NCI-H2227 (cell line): ENCODE measurements at regions not wholly inside any gene's neighbourhood (a gene's known extent, or its start where the extent isn't known, plus 50 kb on each side); places are given as distances from the start of the nearest gene placed in this dataset.

ENCODE experiments used
- DNase-seq: peaks from one replicate; lab custom pipeline; 2025; ENCODE audit not compliant: unreplicated experiment; lab: John Stamatoyannopoulos, UW

DNA sequence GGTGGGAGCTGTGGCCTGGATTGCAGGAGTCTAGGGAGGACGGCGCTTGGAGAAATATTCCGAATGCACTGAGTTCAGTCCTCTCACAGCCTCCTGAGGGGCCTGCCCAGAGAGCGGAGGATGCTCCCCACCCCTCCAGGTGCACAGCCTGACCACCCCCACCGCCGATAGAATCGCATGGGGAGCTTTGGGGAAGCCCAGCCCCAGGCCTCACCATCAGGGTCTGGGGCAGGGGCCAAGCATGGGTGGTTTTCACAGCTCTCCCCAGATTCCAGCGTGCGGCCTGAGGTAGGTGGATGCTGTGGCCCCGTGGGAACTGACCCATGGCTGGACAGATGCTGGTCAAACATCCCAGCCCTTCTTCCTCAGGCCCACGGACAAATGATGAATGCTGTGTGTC is 79.9 kb upstream of the OLFM1 start:
- no peak for DNase-seq

DNA sequence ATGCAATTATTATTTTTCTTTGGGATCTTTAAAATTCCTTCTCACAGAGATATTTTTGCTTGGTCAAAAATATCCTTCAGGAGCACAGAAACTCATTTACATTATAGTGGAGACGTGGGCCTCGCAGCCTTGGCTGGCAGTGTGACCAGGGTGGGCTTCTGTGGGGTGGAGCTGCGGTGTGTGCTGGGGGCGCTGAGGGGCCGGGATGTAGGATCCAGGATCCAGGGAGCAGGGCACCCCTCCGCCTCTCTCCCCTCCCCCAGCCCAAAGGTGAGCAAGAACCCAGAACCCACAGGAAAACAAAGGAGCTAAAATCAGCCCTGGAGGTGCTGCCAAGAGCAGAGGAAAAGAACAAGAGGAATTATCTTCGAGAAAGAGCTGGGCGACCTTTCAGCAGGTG is 79.1 kb upstream of the OLFM1 start:
- no peak for DNase-seq

DNA sequence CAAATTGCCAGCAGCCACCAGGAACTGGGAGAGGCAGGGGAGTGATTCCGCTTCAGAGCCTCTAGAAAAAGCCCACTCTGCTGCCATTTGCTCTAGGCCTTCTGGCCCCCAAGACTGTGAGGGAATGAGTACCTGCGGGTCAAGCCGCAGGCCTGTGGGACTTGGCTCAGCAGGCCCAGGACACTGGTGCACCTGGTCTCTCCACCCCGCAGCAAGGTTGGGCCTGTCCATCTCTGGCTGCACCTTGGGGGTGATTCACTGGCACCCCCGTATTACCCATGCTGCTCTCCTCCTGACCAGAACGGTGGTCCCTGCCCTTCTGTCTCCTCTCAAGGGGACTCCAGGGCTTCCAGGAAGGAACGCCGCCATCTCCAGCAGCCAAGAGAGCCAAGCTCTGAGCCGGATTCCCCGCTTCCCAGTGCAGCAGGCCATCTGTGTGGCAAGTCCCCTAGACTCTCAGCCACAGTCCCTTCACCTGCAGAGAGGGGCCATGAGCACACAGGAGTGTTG is 78.4 kb upstream of the OLFM1 start:
- DNase-seq, result no peak

DNA sequence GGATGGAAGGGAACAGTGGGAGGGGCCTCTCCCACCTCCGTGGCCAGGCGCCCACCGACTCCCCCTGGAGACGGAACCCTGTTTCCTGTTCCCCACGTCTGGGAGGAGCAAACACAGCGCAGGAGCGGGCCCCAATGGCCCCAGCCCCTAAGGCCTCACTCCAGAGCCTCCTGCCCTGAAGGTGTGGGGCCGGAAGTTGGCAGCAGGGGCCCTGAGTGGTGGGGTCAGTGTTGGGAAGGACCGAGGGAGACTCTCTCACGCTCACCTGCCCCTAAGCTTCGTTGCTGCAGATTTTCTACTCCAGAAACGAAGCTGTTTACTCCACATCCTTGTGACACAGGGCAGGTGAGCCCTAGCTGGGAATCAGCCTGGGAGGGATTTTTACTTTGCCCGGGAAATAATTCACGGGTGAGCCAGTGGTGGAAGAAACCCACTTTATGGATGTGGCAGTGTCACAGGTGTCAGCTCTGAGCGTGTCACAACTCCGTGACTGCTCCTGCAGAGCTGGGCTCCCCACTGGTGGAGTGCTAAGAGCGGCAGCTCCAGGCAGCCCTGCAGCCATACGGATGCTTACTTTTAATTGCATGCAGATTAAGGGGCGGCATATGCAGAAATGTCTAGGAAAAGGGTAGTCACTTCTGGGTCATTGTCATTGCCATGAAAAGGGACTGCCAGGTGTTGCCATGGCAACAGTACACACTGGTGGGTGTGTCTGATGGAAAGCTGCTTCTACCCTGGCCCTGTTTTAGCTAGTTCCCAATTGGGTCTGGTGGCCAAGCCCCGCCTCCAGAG is 77.5 kb upstream of the OLFM1 start:
- no peak for DNase-seq

DNA sequence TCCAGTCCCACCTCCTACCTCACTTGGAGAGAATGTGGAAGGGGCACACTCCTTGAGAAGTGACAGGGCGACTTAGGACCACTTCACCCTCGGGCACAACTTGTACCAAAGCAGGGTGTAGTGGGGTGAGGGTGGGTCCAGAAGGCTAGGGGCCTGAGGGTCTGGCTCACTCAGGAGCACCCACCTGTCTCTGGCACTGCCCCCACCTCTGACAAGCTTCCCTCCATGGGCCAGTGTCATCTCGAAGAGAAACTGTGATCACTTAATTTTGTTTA is 76.9 kb upstream of the OLFM1 start:
- DNase-seq, result no peak

DNA sequence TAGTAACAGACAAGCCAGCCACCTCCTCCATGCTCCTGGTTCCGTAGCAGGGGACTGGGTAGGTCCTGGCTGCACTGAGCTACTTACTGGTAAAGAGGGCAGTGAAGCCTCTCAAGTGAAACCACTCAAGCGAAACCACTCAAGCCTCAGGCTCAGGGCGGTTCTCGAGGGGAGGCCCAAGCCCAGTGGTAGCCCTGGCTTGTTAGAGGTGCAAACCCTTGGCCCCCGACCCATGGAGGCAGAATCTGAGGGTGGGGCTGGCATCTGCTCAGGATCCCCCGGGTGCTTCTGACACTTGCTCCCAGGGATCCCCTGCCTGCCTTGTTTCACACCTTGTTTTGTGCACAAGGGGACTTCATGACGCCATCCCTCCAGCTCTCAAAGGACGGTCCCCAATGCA is 76.5 kb upstream of the OLFM1 start:
- no peak for DNase-seq

DNA sequence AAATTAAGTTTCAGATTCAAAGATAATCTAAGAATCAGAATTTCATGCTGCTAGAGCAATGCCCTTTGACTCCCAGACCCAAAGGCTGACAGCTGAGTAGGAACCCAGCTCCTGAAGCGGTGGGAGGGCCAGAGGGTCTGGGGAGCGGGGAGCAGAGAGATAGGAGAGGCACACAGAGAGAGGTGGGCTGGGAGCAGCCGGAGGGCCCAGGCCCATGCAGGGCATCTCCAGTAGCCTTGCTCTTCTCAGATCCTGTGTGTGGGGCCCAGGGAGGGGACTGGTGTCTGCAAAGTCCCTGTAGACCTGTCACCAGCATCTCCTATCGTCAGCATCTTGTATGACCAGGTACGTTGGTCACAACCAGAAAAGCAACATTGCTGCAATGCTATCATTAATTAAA is 75.3 kb upstream of the OLFM1 start:
- DNase-seq, result no peak

DNA sequence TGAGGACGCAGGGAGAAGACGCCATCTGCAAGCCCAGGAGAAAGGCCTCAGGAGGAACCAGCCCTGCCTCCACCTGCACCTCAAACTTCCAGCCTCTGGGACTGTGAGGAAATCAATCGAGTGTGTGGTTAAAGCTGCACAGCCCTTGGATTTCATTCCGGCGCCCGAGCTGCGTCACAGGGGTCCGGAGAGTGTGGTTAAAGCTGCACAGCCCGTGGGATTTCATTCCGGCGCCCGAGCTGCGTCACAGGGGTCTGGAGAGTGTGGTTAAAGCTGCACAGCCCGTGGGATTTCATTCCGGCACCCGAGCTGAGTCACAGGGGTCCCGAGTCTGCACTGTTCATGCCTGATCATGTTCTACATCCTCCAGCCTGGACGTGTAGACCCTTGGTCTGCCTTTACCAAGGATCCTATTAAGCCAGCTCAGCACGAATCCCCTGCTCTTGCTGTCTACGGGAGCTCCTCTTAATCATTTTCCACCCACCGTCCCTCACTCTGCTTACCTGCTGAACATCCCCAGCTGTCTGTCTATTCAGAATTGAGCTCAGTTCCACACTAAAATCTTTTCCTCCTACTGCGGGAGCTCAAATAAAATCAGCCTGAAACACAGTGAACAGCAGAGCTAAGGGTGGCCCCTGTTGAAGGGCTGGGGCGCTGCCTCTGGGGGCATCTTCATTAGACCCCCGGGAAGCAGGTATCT is 73.0 kb upstream of the OLFM1 start:
- DNase-seq, result no peak

DNA sequence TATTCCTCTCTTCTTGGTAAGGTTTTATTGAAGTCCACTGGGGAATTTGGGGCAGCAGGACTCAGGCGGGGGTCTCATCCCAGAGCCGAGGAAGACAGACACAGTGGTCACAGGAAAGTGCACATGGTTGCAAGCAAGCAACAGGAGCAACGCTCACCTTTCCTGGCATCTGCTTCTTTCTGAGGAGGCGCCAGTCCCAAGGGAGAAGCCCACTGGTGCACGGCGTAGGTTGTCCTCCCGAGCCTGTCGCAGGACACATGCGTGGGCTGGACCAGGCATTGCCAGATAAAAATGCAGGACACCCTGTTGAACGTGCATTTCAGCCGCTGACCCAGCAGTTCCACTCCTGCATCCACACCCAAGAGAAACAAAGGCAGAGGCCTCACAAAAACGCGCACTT is 72.4 kb upstream of the OLFM1 start:
- no peak for DNase-seq

DNA sequence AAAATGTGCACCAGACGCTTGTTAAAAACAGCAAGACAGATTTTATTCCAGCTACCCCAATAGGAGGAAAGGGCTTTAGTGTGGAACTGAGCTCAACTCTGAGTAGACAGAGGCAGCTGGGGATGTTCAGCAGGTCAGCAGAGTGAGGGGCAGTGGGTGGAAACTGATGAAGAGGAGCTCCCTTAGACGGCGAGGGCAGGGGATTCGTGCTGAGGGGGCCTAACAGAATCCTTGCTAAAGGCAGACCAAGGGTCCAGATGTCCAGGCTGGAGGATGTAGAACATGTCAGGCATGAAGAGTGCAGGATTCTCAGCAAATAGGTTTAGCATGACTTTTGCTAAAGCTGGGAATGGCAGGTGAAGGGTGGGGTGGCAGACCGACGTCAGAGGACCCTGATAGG is 71.9 kb upstream of the OLFM1 start:
- DNase-seq, result no peak

DNA sequence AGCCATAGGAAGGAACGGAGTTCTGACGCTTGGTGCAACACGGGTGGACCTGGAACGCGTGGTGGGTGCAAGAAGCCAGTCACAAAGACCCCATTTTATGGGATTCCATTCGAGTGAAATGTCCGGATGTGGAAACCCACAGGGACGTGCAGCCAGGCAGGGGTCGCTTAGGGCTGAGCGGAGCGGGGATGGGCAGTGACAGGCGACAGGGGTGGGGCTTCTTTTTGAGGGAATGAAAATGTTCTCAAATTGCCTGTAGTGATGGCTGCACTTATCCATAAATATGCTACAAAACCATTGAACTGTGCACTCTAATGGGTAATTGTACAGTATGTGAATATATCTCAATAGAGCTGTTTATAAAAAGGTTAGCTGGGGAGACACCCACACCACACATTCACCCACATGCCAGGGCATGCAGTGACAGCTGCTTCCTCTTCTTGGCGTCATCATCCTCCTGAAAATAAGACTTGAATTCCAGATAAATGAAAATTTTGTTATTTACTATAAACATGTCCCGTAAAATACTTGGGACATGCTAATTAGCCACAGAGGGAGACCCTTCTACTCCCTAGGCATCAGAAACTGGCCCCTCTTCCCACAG is 71.3 kb upstream of the OLFM1 start:
- no peak for DNase-seq

DNA sequence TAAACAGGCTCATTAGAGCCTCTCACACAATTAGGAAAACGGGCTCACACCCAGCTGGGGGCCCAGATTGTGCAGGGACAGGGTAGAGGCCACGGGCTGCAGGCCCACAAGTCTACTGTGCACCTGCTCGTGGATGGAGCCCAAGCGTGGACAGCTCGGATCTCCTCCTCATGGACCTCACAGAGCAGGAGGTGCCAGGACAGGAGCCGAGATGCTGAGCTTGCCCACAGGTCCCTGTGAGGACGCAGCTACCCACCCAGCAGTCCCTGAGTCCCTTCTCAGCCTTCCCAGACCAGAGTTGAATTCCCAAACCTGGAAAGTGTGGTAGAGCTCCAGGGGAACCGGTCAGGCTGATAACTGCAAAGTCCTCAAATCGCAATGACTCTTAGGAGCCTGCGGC is 70.6 kb upstream of the OLFM1 start:
- DNase-seq, result no peak

DNA sequence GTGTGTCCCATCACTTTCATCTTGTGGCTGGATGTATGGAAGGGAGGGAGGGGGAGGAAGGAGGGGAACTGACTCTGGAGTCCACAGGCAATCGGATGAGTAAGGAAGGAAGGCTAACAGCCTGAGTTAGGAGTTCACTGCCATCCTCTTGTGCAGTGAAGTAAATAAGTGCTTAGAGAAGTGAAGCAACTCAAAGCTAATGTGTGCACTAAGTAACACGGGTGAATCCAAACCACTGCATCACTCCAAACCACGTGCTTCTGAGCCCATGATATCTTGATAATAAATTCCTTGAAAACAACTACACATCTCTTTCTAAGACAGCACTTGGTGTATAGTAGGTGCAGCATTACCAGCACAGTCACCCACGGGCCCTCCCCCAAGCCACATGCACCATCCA is 69.6 kb upstream of the OLFM1 start:
- no peak for DNase-seq

DNA sequence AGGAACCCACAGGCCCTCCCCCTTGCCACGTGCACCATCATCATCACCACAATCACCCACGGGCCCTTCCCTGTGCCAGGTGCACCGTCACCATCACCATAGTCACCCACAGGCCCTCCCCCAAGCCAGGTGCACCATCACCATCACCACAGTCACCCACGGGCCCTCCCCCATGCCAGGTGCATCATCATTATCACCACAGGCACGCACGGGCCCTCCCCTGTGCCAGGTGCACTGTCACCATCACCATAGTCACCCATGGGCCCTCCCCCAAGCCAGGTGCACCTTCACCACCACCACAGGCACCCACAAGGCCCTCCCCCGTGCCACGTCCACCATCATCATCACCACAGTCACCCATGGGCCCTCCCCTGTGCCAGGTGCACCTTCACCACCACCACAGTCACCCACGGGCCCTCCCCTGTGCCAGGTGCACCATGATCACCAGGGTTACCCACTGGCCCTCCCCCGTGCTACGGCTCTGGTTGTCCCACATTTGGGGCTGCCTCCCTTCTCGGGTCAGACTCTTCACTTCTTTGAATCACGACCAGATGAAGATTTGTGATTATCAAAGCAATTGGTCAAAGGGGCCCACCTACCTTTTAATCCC is 69.1 kb upstream of the OLFM1 start:
- no peak for DNase-seq

DNA sequence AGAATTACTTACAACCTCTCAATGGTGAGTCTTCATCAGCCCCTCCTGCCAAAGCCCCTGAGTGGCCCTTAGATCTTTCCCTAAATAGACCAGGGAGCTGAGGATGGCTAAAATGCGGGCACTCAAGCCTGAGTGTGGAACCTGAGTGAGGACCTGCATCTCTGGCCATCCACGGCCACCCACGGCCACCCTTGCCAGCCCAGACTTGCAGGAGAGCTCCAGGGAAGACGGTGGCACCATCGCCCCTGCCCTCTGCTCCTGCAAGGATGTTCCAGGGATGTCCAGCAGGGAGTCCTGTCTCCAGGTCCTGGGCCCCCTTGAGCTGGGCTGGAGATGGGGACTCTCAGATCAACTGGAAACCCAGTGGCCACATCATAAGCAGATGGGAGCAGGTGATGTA is 68.2 kb upstream of the OLFM1 start:
- no peak for DNase-seq

DNA sequence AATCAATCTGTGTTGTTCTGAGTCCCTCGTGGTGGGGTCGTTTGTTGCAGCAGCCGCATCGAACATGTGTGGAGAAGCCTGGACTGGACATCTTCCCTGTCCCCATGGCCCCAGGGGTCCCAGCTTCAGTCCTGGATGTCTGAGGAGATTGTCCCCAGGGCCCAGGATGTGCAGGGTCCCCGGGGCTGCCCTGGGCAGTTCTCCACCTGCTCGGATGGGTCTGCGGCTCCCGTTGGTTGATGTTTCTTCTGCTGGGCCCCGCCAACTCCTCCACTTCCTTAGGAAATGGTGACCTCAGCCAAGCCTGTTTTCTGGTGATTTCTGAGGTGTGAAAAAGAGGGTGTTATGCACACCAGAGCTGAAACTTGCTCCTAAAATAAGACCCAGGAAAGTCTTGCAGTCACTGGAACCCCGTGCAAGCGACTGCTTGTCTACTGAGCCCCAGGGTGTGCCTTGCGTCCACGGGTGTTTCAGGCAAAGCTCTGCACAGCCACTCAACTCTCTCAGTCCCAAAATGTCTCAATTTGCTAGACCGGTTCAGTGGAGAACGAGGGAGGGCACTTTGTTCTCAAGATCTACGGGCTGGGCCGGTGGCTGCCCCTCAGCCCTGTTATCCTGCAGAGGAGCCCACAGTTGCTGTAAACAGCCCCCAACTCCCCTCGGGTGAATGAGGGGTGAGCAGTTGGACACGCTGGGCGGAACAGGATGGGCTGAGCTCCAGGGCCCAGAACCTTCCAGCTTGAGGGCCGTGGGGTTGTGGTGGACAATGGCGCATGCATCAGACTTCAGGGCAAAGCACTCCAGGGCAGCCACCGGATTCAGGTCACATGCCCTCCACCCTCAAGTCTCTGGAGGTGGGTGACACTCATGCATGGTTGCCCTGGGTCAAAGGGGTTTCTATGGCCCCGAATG is 66.7 kb upstream of the OLFM1 start:
- no peak for DNase-seq

DNA sequence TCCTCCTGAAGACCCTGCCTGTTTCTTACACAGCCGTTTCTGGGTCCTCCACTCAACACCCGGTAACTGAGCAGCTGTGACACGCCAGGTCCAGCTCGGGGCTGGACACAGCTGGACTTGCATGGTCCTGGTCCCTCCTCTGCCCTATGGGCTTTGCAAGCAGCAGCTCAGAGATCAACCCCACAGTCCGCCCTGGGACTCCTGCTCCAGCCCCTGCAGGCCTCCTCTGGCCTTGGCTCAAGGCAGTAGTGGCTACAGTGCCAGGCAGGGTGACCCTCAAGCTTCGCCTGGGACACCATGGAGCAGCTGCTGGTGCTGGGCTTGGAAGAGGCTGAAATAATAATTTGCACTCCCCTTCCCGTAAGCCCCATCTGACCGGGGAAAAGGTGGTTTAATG is 66.1 kb upstream of the OLFM1 start:
- DNase-seq, result no peak

DNA sequence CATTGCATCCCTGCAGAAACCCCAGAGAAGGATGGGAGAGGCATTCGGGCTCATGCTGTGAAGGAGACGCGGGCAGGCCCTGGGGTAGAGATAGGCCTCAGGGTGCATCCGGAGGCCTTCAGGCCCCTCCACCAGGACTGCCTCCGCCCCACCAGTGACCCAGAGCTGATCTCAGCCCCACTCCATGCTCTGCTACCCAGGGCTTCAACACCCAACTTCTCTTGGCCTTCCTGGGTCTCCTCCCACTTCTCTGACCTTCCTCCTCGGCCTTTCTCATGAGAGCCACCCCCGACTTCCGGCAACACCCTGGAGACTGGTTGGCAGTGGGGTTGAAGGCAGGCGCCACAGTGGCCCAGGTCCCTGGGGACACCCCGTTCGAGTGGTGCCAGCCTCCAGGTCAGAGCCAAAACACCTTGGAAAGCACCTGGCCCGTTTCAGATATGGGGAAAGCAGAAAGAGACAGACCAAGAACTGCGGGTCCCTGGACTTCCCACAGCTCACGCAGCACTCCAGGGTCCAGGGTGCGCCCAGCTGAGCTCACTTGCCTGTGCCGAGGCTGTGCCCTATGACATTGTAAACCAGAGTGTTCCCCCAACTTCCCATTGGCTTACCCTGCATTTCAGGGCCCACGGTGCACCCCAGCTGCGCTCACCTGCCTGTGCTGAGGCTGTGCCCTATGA is 65.1 kb upstream of the OLFM1 start:
- DNase-seq, result no peak

DNA sequence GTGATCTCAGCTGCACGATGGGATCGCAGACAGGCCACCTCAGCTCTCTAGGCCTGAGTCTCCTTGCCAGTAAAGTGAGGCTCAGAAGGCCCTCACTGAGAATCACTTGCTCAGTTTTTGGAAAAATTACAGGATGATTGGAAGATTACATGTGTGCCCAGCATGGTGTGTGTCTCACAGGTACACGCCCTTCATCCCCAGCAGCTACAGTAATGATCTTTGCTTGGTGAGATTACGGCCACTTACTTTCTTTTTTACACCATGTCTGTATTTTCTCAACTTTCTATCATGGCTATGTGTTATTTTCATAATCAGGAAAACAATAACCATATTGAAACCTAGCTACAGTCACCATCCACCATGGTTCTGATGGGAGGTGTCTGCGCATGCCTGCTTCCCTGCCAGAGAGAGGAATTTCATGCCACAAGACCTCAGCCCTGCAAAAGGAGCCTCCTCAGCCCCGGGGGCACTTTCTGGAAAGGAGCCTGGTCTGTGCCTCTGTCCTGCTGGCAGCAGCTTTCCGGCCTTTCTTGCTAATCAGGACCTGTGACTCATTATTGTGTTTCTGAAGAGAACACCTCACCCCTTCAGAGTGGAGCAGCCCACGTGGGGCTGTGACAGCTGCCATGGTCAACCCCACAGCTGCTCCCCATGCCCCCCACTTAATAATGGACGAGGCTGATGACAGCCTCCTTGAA is 64.2 kb upstream of the OLFM1 start:
- DNase-seq, result no peak
